Chondrocyte (in vitro differentiated cells): ENCODE measurements at regions not wholly inside any gene's neighbourhood (a gene's known extent, or its start where the extent isn't known, plus 50 kb on each side); places are given as distances from the start of the nearest gene placed in this dataset.

ENCODE experiments used
- DNase-seq: peaks from one replicate; pipeline ENCODE4 v3.0.0; 2021; ENCODE audit warnings: mixed read lengths, low spot score
- H3K27ac Mint-ChIP-seq: one replicate; pipeline ENCODE4 v1.8.0; 2021; ENCODE audit warnings: mild to moderate bottlenecking, moderate library complexity, mixed read lengths; ENCODE audit not compliant: unreplicated experiment
- H3K27me3 Mint-ChIP-seq: 2 replicates; pipeline ENCODE4 v1.8.0; 2021; ENCODE audit warnings: low read depth, mixed read lengths
- H3K36me3 Mint-ChIP-seq: 2 replicates; pipeline ENCODE4 v1.8.0; 2021; ENCODE audit warnings: low read depth, mixed read lengths
- H3K4me1 Mint-ChIP-seq: 2 replicates; pipeline ENCODE4 v1.8.0; 2021; ENCODE audit warnings: low read depth, mild to moderate bottlenecking, mixed read lengths
- H3K4me3 Mint-ChIP-seq: one replicate; pipeline ENCODE4 v1.8.0; 2021; ENCODE audit warnings: mild to moderate bottlenecking, moderate library complexity, mixed read lengths; ENCODE audit not compliant: unreplicated experiment
- H3K9me3 Mint-ChIP-seq: 2 replicates; pipeline ENCODE4 v1.8.0; 2021; ENCODE audit warnings: low read depth, mixed read lengths
- TF ChIP-seq, protein P1 (sequence below): fragments of 200-600 bp; sonication (generic); IDR thresholded peaks from 2 replicates; pipeline ENCODE4 v1.5.0; 2021; ENCODE audit warnings: antibody characterized with exemption, mild to moderate bottlenecking, moderate library complexity

DNA sequence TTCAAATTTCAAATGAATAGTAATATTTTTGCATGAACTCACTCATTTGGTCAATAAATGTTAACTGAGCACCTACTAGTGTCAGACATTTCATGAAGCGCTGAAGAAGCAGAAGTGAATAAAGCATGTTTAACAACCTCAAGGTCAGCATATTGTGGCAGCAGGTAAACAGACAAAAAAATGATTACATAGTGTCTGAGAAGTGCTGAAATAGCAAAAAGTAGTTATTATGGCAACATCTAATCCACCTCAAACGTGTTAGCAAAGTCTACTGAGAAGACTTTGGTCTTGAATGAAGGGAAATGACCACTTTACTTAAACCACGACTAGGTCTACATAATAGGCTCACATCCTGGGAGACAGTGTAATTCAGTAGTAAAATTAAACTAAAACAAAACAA lies 452.2 kb upstream of the LRATD1 start:
- Mint-ChIP-seq H3K36me3 (no peaks in the 10 kb centered on the region), H3K27ac (no peak overlapping the region), H3K4me1 (no peaks in the 10 kb centered on the region), H3K27me3 (no peaks in the 10 kb centered on the region), H3K4me3 (no peak overlapping the region), H3K9me3 (no peaks in the 10 kb centered on the region)
- no peak for DNase-seq
- TF ChIP-seq, protein P1, sequence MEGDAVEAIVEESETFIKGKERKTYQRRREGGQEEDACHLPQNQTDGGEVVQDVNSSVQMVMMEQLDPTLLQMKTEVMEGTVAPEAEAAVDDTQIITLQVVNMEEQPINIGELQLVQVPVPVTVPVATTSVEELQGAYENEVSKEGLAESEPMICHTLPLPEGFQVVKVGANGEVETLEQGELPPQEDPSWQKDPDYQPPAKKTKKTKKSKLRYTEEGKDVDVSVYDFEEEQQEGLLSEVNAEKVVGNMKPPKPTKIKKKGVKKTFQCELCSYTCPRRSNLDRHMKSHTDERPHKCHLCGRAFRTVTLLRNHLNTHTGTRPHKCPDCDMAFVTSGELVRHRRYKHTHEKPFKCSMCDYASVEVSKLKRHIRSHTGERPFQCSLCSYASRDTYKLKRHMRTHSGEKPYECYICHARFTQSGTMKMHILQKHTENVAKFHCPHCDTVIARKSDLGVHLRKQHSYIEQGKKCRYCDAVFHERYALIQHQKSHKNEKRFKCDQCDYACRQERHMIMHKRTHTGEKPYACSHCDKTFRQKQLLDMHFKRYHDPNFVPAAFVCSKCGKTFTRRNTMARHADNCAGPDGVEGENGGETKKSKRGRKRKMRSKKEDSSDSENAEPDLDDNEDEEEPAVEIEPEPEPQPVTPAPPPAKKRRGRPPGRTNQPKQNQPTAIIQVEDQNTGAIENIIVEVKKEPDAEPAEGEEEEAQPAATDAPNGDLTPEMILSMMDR: no peak

DNA sequence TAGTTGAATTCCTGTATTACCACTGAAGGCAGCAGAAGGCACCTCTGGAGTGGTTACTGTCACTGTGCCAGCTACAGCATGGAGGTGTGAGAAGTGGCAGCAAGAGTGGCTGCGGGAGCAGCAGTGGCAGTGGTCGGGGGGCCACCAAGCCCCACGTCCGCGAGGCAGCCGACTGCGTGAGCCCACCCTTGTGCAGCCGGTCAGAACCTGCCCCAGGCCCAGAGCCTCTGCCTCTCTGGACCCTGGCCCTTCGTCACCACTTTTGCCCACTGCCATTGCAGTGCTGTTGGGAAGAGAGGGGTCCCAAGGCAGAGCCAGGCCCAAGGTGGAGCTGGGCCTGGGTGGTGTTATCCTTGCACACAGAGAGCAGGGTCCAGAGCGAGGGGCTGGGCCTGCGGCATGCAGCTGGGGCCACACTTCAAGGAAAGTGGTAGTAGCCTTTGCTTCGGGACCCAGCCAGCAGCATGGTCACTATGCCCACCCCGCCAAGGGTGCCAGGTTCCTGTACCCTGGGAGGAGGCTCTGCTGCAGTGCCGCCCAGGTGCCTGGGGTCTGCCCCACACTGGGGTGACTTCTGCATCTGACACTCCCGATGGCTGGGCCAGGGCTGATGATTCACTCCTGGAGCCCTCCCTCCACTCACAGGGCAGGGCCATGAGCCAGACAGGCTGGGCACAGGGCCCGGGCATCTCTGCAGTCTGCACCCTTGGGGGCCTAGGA lies 450.1 kb upstream of the LRATD1 start:
- peaks cover 1% of the 10 kb centered on the region for H3K27me3 Mint-ChIP-seq
- TF ChIP-seq, protein P1: no peak
- no peak overlapping the region for H3K27ac Mint-ChIP-seq
- H3K9me3 Mint-ChIP-seq: peaks cover 3% of the 10 kb centered on the region
- H3K4me1 Mint-ChIP-seq: no peaks in the 10 kb centered on the region
- no peaks in the 10 kb centered on the region for H3K36me3 Mint-ChIP-seq
- DNase-seq: no peak
- no peak overlapping the region for H3K4me3 Mint-ChIP-seq

DNA sequence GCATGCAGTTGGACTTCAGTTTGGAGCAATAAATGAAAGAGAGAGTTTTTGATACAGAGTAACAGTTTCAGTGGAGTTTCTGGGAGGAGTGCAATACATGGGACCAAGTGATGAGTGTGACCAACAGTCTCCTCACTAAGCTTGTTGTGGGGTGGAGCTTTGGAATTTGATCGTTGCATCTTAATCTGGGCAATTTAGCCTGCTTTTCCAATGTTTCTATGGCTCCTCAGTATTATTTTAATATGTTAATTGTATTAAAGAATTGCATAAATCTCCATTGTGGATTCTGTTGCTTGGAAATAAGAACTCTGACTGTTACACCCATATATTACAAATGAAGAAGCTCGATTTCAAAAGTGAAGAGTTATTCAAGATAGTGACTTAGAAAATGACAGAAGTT lies 446.6 kb upstream of the LRATD1 start:
- TF ChIP-seq, protein P1: no peak
- Mint-ChIP-seq H3K27me3 (peaks cover 3% of the 10 kb centered on the region), H3K27ac (no peak overlapping the region), H3K9me3 (peaks cover 3% of the 10 kb centered on the region), H3K4me3 (no peak overlapping the region), H3K36me3 (no peaks in the 10 kb centered on the region), H3K4me1 (peaks cover 2% of the 10 kb centered on the region)
- no peak for DNase-seq

DNA sequence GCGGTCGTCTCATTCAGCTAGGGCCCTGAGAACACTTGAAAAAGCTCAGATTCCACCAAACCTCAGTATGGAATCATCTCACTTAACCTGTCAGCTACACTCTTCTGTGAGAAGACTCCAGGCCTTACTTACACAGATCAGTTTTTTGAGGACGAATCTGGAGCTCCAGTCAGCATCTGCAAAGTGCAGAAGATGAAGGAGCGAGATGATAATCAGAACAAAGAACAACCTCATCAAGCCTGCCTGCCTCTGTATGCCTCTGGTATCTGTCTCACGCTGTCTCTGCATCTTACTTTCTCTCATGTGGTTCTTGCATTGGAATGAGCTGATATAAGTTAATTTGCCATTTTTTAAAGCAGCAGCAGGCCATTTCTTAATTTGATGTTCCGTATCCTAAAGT lies 444.1 kb upstream of the LRATD1 start:
- no peak for DNase-seq
- TF ChIP-seq, protein P1: no peak
- Mint-ChIP-seq H3K9me3 (peaks cover 3% of the 10 kb centered on the region), H3K4me3 (no peak overlapping the region), H3K36me3 (no peaks in the 10 kb centered on the region), H3K27me3 (peaks cover 3% of the 10 kb centered on the region), H3K4me1 (peaks cover 2% of the 10 kb centered on the region), H3K27ac (no peak overlapping the region)

DNA sequence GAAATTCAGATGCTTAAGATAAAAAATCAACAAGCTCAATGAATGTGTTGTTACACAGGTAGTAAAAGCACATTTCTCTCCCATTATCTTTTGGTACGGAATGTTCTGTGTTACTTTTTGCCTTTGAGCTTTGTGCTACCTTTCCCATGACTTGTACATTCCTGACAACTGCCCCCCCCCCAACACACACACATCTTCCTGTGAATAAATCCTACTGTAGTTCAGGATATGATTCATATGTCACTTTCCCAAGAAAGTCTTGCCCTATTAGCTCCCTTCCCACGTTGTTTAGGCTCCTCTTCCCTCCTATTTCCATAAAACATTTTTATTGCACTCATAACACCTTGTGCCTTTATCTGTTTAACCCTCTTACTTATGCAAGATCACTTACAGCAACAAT lies 442.6 kb upstream of the LRATD1 start:
- Mint-ChIP-seq H3K4me3 (no peak overlapping the region), H3K36me3 (no peaks in the 10 kb centered on the region), H3K4me1 (peaks cover 2% of the 10 kb centered on the region), H3K27ac (no peak overlapping the region), H3K27me3 (peaks cover 7% of the 10 kb centered on the region), H3K9me3 (peaks cover 3% of the 10 kb centered on the region)
- TF ChIP-seq, protein P1: no peak
- DNase-seq: no peak
